Activated CD8-positive, alpha-beta T cell treated with anti-CD3 and anti-CD28 coated beads for 36 hours (primary cell): ENCODE measurements at regions not wholly inside any gene's neighbourhood (a gene's known extent, or its start where the extent isn't known, plus 50 kb on each side); places are given as distances from the start of the nearest gene placed in this dataset.

Experiments used
- ATAC-seq: fragments of 200-7000 bp; cut with Tn5 transposase; one replicate; pipeline ENCODE4 v1.10.0; 2021; ENCODE audit warnings: mild to moderate bottlenecking, moderate library complexity
- CTCF ChIA-PET: fragments of 350-600 bp; sonication (Branson Sonifier 250); formaldehyde crosslinking; loops from one replicate; lab custom pipeline; 2021; ENCODE audit warnings: antibody characterized with exemption; lab: Charles Lee
- POLR2A ChIA-PET: fragments of 350-600 bp; sonication (Branson Sonifier 250); formaldehyde crosslinking; loops from one replicate; lab custom pipeline; 2021; ENCODE audit warnings: antibody characterized with exemption; lab: Charles Lee
- DNase-seq: peaks from one replicate; pipeline ENCODE4 v3.0.0-alpha.2; 2020
- H3K27ac Mint-ChIP-seq: one replicate; pipeline ENCODE4 v1.8.0; 2021; ENCODE audit warnings: mild to moderate bottlenecking, mixed read lengths
- H3K27me3 Mint-ChIP-seq: one replicate; pipeline ENCODE4 v1.8.0; 2021; ENCODE audit warnings: mixed read lengths
- H3K36me3 Mint-ChIP-seq: one replicate; pipeline ENCODE4 v1.8.0; 2021; ENCODE audit warnings: low read depth, mixed read lengths
- H3K4me1 Mint-ChIP-seq: one replicate; pipeline ENCODE4 v1.8.0; 2021; ENCODE audit warnings: low read depth, mixed read lengths
- H3K4me3 Mint-ChIP-seq: one replicate; pipeline ENCODE4 v1.8.0; 2021; ENCODE audit warnings: mild to moderate bottlenecking, moderate library complexity, mixed read lengths
- H3K9me3 Mint-ChIP-seq: one replicate; pipeline ENCODE4 v1.8.0; 2021; ENCODE audit warnings: mixed read lengths
- intact Hi-C: fragments of 100-400 bp; cut with micrococcal nuclease; formaldehyde crosslinking; loops from one replicate; pipeline ENCODE4 v1.10.0; 2022
- TF ChIP-seq, protein P1 (sequence below): fragments of 200-600 bp; IDR thresholded peaks from one replicate; pipeline ENCODE4 v1.8.0; 2022; ENCODE audit warnings: antibody characterized with exemption, mild to moderate bottlenecking

DNA sequence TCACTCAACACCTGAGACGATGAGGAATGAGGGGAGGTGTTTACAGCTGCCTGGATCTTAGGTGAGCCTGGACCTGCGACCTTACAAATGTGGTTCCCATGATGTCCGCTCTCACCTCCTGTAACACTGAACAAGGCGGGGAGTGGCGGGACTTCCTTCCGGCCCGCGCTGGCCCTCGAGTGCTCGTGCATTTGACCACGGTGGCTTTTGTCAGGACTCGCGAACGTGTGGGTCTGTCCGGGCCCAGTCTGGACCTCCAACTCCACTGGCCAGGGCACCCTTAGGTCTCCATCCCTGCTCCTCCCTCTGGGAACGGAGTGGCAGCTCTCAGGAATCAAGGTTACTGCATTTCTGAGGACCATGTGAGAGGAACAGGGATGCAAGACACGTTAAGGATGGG, 263.0 kb upstream of the SALL3 start:
- TF ChIP-seq, protein P1, sequence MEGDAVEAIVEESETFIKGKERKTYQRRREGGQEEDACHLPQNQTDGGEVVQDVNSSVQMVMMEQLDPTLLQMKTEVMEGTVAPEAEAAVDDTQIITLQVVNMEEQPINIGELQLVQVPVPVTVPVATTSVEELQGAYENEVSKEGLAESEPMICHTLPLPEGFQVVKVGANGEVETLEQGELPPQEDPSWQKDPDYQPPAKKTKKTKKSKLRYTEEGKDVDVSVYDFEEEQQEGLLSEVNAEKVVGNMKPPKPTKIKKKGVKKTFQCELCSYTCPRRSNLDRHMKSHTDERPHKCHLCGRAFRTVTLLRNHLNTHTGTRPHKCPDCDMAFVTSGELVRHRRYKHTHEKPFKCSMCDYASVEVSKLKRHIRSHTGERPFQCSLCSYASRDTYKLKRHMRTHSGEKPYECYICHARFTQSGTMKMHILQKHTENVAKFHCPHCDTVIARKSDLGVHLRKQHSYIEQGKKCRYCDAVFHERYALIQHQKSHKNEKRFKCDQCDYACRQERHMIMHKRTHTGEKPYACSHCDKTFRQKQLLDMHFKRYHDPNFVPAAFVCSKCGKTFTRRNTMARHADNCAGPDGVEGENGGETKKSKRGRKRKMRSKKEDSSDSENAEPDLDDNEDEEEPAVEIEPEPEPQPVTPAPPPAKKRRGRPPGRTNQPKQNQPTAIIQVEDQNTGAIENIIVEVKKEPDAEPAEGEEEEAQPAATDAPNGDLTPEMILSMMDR, result no peak
- peaks cover 8% of the 10 kb centered on the region for H3K27me3 Mint-ChIP-seq
- H3K27ac Mint-ChIP-seq, result no peak overlapping the region
- DNase-seq, result no peak
- POLR2A ChIA-PET, result no interaction called here
- no peaks in the 10 kb centered on the region for H3K9me3 Mint-ChIP-seq
- no peaks in the 10 kb centered on the region for H3K4me1 Mint-ChIP-seq
- no peak for ATAC-seq
- intact Hi-C loops, result no loop called here
- no peaks in the 10 kb centered on the region for H3K36me3 Mint-ChIP-seq
- no peak overlapping the region for H3K4me3 Mint-ChIP-seq
- CTCF ChIA-PET, result no interaction called here

DNA sequence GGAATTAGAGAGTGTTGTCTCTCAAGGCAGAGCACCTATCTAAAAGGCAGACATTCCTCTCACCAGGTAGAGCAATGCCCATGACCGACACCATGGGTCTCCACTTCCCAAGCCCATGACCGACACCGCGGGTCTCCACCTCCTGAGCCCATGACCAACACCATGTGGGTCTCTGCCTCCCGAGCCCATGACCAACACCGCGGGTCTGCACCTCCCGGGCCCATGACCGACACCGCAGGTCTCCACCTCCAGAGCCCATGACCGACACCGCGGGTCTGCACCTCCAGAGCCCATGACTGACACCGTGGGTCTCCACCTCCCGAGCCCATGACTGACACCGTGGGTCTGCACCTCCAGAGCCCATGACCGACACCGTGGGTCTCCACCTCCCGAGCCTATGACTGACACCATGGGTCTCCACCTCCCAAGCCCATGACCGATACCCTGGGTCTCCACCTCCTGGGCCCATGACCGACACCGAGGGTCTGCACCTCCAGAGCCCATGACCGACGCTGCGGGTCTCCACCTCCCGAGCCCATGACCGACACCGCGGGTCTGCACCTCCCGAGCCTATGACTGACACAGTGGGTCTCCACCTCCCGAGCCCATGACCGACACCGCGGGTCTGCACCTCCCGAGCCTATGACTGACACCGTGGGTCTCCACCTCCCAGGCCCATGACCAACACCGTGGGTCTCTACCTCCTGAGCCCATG, 262.4 kb upstream of the SALL3 start:
- DNase-seq (no peak), ATAC-seq (no peak)
- no peak overlapping the region for H3K27ac Mint-ChIP-seq
- no peaks in the 10 kb centered on the region for H3K4me1 Mint-ChIP-seq
- CTCF ChIA-PET, result no interaction called here
- H3K27me3 Mint-ChIP-seq, result peaks cover 12% of the 10 kb centered on the region
- H3K36me3 Mint-ChIP-seq, result no peaks in the 10 kb centered on the region
- TF ChIP-seq, protein P1, result no peak
- POLR2A ChIA-PET, result no interaction called here
- no peak overlapping the region for H3K4me3 Mint-ChIP-seq
- intact Hi-C loops, result no loop called here
- H3K9me3 Mint-ChIP-seq, result no peaks in the 10 kb centered on the region

DNA sequence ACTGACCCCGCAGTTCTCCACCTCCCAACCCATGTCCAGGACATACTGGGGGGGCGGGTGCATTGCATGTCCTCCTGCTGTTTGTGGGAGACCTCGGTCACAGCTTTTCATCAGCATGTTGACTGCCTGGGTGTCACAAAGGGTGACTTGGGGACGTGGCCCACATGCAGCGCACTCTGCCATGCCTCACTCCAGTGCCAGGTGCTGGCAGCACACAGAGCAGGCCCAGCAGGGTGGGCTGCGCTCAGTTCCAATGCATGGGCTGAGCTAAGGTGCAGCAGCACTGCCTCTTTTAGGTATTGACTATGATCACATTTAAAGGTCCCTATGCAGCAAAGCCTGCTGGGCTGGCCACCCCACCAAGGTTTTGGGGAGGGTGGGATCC, 261.9 kb upstream of the SALL3 start:
- POLR2A ChIA-PET, result no interaction called here

DNA sequence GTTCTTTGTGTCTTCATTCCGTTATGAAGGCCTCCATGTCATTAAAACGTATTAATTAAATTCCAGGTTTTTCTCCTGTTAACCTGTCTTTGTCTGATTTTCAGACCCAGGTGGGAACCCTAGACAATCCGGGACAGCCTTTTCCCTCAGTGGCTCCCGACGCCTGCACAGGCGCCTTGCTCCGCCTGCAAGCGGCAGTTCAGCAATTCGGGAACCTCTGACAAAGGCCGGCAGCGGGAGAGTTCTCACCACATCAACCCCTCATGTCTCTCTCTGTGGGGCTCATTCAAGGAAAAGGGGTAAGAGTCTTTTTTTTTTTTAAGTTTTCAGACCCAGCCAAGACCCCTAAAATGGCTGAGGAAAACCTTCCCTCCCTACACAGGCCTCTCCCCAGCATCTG, 259.8 kb upstream of the SALL3 start:
- Mint-ChIP-seq H3K9me3 (no peaks in the 10 kb centered on the region), H3K4me1 (no peaks in the 10 kb centered on the region), H3K27me3 (peaks cover 17% of the 10 kb centered on the region), H3K4me3 (no peak overlapping the region), H3K27ac (no peak overlapping the region), H3K36me3 (no peaks in the 10 kb centered on the region)
- DNase-seq, result no peak
- intact Hi-C loops, result no loop called here
- CTCF ChIA-PET, result no interaction called here
- POLR2A ChIA-PET, result no interaction called here
- no peak for ATAC-seq
- TF ChIP-seq, protein P1, result no peak

More for the DNA sequence above, 261.9 kb upstream of the SALL3 start:
- DNase-seq, result no peak
- H3K9me3 Mint-ChIP-seq, result no peaks in the 10 kb centered on the region
- H3K27me3 Mint-ChIP-seq, result peaks cover 14% of the 10 kb centered on the region
- CTCF ChIA-PET, result no interaction called here
- no peaks in the 10 kb centered on the region for H3K36me3 Mint-ChIP-seq
- intact Hi-C loops, result no loop called here
- H3K4me3 Mint-ChIP-seq, result no peak overlapping the region
- ATAC-seq, result no peak
- no peak overlapping the region for H3K27ac Mint-ChIP-seq
- no peaks in the 10 kb centered on the region for H3K4me1 Mint-ChIP-seq
- TF ChIP-seq, protein P1, result no peak

DNA sequence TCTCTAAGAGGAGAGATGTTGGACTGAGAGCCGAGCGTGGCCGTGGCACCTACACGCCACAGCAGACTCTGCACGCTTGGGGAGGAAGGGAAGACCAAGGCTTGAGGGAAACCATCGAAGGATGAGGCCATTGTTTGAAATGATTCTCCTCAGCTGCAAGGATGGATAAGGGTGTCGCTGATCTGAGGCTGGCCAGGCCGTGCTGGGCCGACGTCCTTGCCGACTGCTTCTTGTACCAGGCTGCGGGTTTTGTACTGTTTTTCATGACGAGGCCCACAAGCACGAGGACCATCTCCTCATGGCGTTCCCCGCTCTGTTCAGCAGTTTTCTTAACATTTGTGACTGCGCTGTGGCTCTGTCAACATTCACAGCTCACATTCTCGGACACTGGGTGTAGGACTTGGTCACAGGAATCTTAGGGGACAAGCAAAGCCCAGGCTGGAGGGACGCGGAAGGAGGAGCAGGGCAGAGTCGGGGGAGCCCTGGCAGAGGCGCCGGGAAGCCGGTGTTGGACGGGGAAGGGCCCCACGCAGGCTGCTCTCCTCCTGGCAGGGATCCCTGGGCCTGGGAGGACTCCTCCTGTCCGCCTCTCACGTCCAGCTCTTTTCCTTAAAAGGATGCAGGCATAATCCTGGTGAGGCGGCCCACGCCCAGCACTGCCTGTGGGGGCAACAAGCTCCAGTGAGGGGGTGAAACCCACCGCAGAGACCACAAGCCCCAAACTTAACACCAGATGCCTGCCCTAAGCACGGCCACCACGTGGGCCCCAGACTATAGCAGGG, 259.0 kb upstream of the SALL3 start:
- POLR2A ChIA-PET, result no interaction called here

More for the DNA sequence above, 259.0 kb upstream of the SALL3 start:
- DNase-seq, result no peak
- no peaks in the 10 kb centered on the region for H3K4me1 Mint-ChIP-seq
- CTCF ChIA-PET, result no interaction called here
- intact Hi-C loops, result no loop called here
- no peaks in the 10 kb centered on the region for H3K36me3 Mint-ChIP-seq
- H3K4me3 Mint-ChIP-seq, result no peak overlapping the region
- no peaks in the 10 kb centered on the region for H3K9me3 Mint-ChIP-seq
- H3K27me3 Mint-ChIP-seq, result peaks cover 17% of the 10 kb centered on the region
- H3K27ac Mint-ChIP-seq, result no peak overlapping the region
- ATAC-seq, result no peak
- TF ChIP-seq, protein P1, result no peak
